ENCODE measurements at regions not wholly inside any gene's neighbourhood (a gene's known extent, or its start where the extent isn't known, plus 50 kb on each side); places are given as distances from the start of the nearest gene placed in this dataset.
"Not testable (repeated sequence)": the region's sequence is repeated elsewhere in the genome, so short reads cannot be mapped to it uniquely, and the experiment has no call there.

GRCh38 chr16:29230671-29231096 is 175.8 kb downstream of the NPIPB11 start:
- Histone ChIP-seq H3K4me1 (replicated peaks in 1 of 2; ENCODE audit: control insufficient read depth in 2 of 2, insufficient read depth in 2 of 2, low read length in 2 of 2) (peaks cover 2 to 18% of the 10 kb centered on the region in 2 experiments; a peak in 3 of 5 replicates), H3K27me3 (ENCODE audit: control insufficient read depth in 2 of 2, insufficient read depth in 2 of 2, low read length in 2 of 2) (peaks cover 0 to 50% of the 10 kb centered on the region in 2 experiments; a peak in 4 of 5 replicates), H3K9ac (ENCODE audit: insufficient read depth in 1 of 2, low read depth in 2 of 2, low read length in 2 of 2) (no peak overlapping the region), H3K27ac (ENCODE audit: extremely low read depth, low read depth, low read length) (no peak overlapping the region), H3K4me2 (ENCODE audit: insufficient read depth, low read length) (no peak overlapping the region), H2AFZ (ENCODE audit: low read depth, low read length) (no peak overlapping the region), H3K79me2 (ENCODE audit: control insufficient read depth, insufficient read depth, low read length) (no peaks in the 10 kb centered on the region), H3K9me1 (ENCODE audit: control insufficient read depth, insufficient read depth, low read length) (no peaks in the 10 kb centered on the region), H3K36me3 (ENCODE audit: control insufficient read depth, insufficient read depth, low read length) (no peaks in the 10 kb centered on the region), H3K9me3 (replicated peaks; ENCODE audit: control insufficient read depth, insufficient read depth, low read depth, low read length) (no peaks in the 10 kb centered on the region), H4K20me1 (replicated peaks; ENCODE audit: control insufficient read depth, insufficient read depth, low read length) (no peaks in the 10 kb centered on the region), H3K4me3 (no peak overlapping the region)
- FAIRE-seq (no peak), DNase-seq (ENCODE audit: extremely low read depth in 1 of 4, low spot score in 3 of 4) (peak in 1 of 4 experiments; percentile 8), ATAC-seq (peak; percentile 12; the same call in 2 of the 3 replicates)
- intact Hi-C loops (cut with micrococcal nuclease) = no loop called here
- TF ChIP-seq TRIM24 (IDR thresholded peaks at IDR 0.05) (no peak), ZNF444 (CRISPR knock-in tag; IDR thresholded peaks at IDR 0.05) (no peak), DIDO1 (tag; IDR thresholded peaks at IDR 0.05; ENCODE audit: low read depth) (no peak)
- BruUV-seq (replicated peaks) = no TSS peak
- ChIA-PET CTCF (ENCODE audit: low intra/inter-chr PET ratio) (no interaction called here), POLR2A (no interaction called here)
- 25% methylated on average over 22 of the region's 22 CpGs for WGBS (ENCODE audit: insufficient coverage, low coverage, missing lambda C conversion rate)
- in situ Hi-C loops (cut with MboI) = no loop called here

DNA sequence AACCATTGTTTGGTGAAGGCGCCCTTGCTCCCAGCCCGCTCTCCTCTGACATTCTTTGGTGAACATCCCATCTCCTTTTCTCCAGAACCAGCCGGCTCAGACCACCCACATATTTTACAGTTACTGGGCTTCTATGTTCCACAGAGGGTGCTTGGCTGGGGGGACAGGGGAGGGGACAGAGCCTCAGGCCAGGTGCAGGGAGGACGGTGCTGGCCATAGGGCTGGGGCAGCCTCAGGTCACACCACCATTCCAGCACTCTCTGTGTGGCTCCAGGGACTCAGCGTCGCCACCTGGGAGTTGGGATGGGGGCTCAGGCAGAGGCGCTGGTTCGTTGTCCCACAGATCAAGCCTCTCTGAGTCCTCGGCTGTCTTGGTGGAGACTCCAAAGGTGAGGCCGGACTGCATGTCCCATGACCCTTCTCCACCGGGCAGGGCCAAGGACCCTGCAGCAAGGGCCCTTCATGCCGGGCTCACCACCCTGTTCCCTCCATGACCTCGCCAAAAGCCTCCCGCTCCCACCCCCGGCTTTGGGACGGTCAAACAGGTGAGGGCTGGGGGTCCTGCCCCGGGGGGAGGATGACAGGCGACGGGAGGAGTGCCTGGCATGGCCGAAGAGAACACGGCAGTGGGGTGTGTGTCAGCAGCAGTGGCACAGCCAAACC is 176.4 kb downstream of the NPIPB11 start:
- H3K9ac ChIP-seq (ENCODE audit: insufficient read depth in 1 of 2, low read depth in 2 of 2, low read length in 2 of 2); FAIRE-seq; H3K36me3 ChIP-seq (ENCODE audit: control insufficient read depth, insufficient read depth, low read length); H3K27ac ChIP-seq (ENCODE audit: extremely low read depth, low read depth, low read length); H3K4me2 ChIP-seq (ENCODE audit: insufficient read depth, low read length); H3K4me3 ChIP-seq; ATAC-seq; H3K9me3 ChIP-seq (replicated peaks; ENCODE audit: control insufficient read depth, insufficient read depth, low read depth, low read length); H3K9me1 ChIP-seq (ENCODE audit: control insufficient read depth, insufficient read depth, low read length); H4K20me1 ChIP-seq (replicated peaks; ENCODE audit: control insufficient read depth, insufficient read depth, low read length); H3K79me2 ChIP-seq (ENCODE audit: control insufficient read depth, insufficient read depth, low read length); H2AFZ ChIP-seq (ENCODE audit: low read depth, low read length); in situ Hi-C loops (cut with MboI); DNase-seq (ENCODE audit: extremely low read depth in 1 of 4, low spot score in 3 of 4); intact Hi-C loops (cut with micrococcal nuclease); POLR2A ChIA-PET; BruUV-seq (replicated peaks); CTCF ChIA-PET (ENCODE audit: low intra/inter-chr PET ratio): not testable (repeated sequence)
- WGBS (ENCODE audit: insufficient coverage, low coverage, missing lambda C conversion rate) = 24% methylated on average over 18 of the region's 21 CpGs
- Histone ChIP-seq H3K27me3 (ENCODE audit: control insufficient read depth in 2 of 2, insufficient read depth in 2 of 2, low read length in 2 of 2) (peaks cover 0 to 45% of the 10 kb centered on the region in 2 experiments; a peak in 4 of 5 replicates), H3K4me1 (replicated peaks in 1 of 2; ENCODE audit: control insufficient read depth in 2 of 2, insufficient read depth in 2 of 2, low read length in 2 of 2) (peaks cover 2 to 18% of the 10 kb centered on the region in 2 experiments; a peak in 3 of 5 replicates)

DNA sequence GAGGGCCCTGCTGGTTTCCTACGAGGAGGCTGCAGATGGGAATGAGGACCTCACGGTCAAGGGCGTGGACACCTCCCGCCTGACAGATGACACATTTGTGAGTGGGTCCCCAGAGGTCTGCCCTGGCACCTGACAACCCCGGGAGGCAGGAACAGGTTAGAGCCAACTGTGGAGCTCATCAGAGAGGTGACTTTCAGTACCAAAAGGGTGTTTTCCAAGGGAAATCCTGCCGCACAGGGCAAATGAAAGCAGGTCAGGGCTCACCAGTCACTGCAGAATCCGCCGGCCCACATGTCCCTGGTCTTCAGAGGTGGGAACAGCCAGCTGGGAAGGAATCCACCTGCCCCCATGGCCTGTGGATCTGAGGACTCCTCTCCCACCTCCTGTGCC is 176.9 kb downstream of the NPIPB11 start:
- WGBS (ENCODE audit: insufficient coverage, low coverage, missing lambda C conversion rate) = 36% methylated on average over 4 of the region's 8 CpGs
- H4K20me1 ChIP-seq (replicated peaks; ENCODE audit: control insufficient read depth, insufficient read depth, low read length); BruUV-seq (replicated peaks); in situ Hi-C loops (cut with MboI); H3K9me3 ChIP-seq (replicated peaks; ENCODE audit: control insufficient read depth, insufficient read depth, low read depth, low read length); H3K27ac ChIP-seq (ENCODE audit: extremely low read depth, low read depth, low read length); H3K9me1 ChIP-seq (ENCODE audit: control insufficient read depth, insufficient read depth, low read length); H3K36me3 ChIP-seq (ENCODE audit: control insufficient read depth, insufficient read depth, low read length); FAIRE-seq; H3K79me2 ChIP-seq (ENCODE audit: control insufficient read depth, insufficient read depth, low read length); ATAC-seq; H3K4me2 ChIP-seq (ENCODE audit: insufficient read depth, low read length); CTCF ChIA-PET (ENCODE audit: low intra/inter-chr PET ratio); intact Hi-C loops (cut with micrococcal nuclease); H2AFZ ChIP-seq (ENCODE audit: low read depth, low read length); POLR2A ChIA-PET; H3K4me3 ChIP-seq; DNase-seq (ENCODE audit: extremely low read depth in 1 of 4, low spot score in 3 of 4): not testable (repeated sequence)
- H3K9ac ChIP-seq (ENCODE audit: insufficient read depth in 1 of 2, low read depth in 2 of 2, low read length in 2 of 2) = peak overlapping the region in 1 of 2 experiments; percentile 17; a peak in 1 of 4 replicates
- H3K27me3 ChIP-seq (ENCODE audit: control insufficient read depth in 2 of 2, insufficient read depth in 2 of 2, low read length in 2 of 2) = peaks cover 0 to 40% of the 10 kb centered on the region in 2 experiments; a peak in 4 of 5 replicates
- peaks cover 2 to 18% of the 10 kb centered on the region in 2 experiments; a peak in 3 of 5 replicates for H3K4me1 ChIP-seq (replicated peaks in 1 of 2; ENCODE audit: control insufficient read depth in 2 of 2, insufficient read depth in 2 of 2, low read length in 2 of 2)

Data from K562 (cell line).